Smooth muscle cell (in vitro differentiated cells): ENCODE measurements at regions not wholly inside any gene's neighbourhood (a gene's known extent, or its start where the extent isn't known, plus 50 kb on each side); places are given as distances from the start of the nearest gene placed in this dataset.

Experiments used
- DNase-seq: peaks from one replicate; lab custom pipeline; 2025; ENCODE audit not compliant: unreplicated experiment; lab: John Stamatoyannopoulos, UW
- H2AFZ ChIP-seq: fragments of 200-600 bp; sonication (generic); 2 replicates; pipeline ENCODE4 v1.6.0; 2016; ENCODE audit warnings: antibody characterized with exemption, low read depth, mild to moderate bottlenecking
- H3F3A ChIP-seq: fragments of 200-600 bp; sonication (generic); 2 replicates; pipeline ENCODE4 v1.6.0; 2017; ENCODE audit warnings: antibody characterized with exemption, low read depth
- H3K27ac ChIP-seq: fragments of 200-600 bp; sonication (generic); 2 replicates; pipeline ENCODE4 v1.5.1; 2016; ENCODE audit warnings: low read depth, mild to moderate bottlenecking
- H3K27me3 ChIP-seq: fragments of 200-600 bp; sonication (generic); 2 replicates; pipeline ENCODE4 v1.6.1; 2016; ENCODE audit warnings: low read depth, mild to moderate bottlenecking
- H3K36me3 ChIP-seq: fragments of 200-600 bp; sonication (generic); 2 replicates; pipeline ENCODE4 v1.5.1; 2016; ENCODE audit warnings: low read depth
- H3K4me1 ChIP-seq: fragments of 200-600 bp; sonication (generic); 2 replicates; pipeline ENCODE4 v1.5.1; 2016; ENCODE audit warnings: low read depth
- H3K4me2 ChIP-seq: fragments of 200-600 bp; sonication (generic); 2 replicates; pipeline ENCODE4 v1.6.0; 2016; ENCODE audit warnings: mild to moderate bottlenecking
- H3K4me3 ChIP-seq: fragments of 200-600 bp; sonication (generic); 2 replicates; pipeline ENCODE4 v1.5.1; 2016; ENCODE audit warnings: mild to moderate bottlenecking
- H3K79me2 ChIP-seq: fragments of 200-600 bp; sonication (generic); 2 replicates; pipeline ENCODE4 v1.6.0; 2016; ENCODE audit warnings: low read depth, mild to moderate bottlenecking
- H3K9ac ChIP-seq: fragments of 200-600 bp; sonication (generic); 2 replicates; pipeline ENCODE4 v1.6.0; 2016; ENCODE audit warnings: low read depth
- H3K9me3 ChIP-seq: fragments of 200-600 bp; sonication (generic); replicated peaks from 2 replicates; pipeline ENCODE4 v1.5.1; 2016; ENCODE audit warnings: low read depth
- H4K20me1 ChIP-seq: fragments of 200-600 bp; sonication (generic); 2 replicates; pipeline ENCODE4 v1.6.0; 2016; ENCODE audit warnings: low read depth
- CTCF ChIP-seq: fragments of 200-600 bp; sonication (generic); IDR thresholded peaks from 2 replicates; pipeline ENCODE4 v1.5.1; 2017; ENCODE audit warnings: borderline replicate concordance, mild to moderate bottlenecking, antibody characterized with exemption; ENCODE audit not compliant: insufficient read depth, poor library complexity, severe bottlenecking
- WGBS: methylation state at CpG from one replicate; pipeline ENCODE4 v1.1.7; 2016; ENCODE audit warnings: low lambda C conversion rate; 5-methylcytosine and 5-hydroxymethylcytosine counted together

DNA sequence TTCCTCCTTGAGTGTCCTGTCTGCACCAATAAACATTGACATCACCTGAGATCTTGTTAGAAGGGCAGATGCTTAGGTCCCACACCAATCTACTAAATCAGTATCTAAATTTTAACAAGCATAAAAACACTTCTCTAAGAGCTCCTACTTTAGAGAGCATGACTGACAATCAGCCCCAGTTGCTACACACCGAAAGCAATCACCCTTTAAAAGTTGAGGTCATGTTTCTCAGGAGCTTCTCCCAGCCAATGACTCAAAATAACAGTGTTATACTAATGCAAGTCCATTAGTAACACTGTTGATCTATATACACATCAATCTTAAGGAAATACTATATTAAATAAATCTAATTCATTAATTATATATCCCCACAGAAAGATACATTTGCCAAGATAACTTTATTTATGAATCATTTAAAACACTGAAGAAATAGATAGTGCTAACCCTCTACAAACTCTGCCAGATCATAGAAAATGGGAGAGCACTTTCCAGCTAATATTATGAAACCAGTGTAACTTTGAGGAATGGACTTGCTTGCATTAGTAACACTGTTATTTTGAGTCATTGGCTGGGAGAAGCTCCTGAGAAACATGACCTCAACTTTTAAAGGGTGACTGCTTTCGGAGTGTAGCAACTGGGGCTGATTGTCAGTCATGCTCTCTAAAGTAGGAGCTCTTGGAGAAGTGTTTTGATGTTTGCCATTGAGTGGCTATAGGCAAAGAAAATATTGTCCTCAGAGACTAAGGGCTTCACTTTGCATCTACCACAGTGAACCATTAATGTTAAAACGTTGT is 109.8 kb upstream of the HDX start:
- no peaks in the 10 kb centered on the region for H3K36me3 ChIP-seq
- H3K4me2 ChIP-seq, result no peak overlapping the region
- no peak overlapping the region for H2AFZ ChIP-seq
- H3K79me2 ChIP-seq, result no peaks in the 10 kb centered on the region
- WGBS, result 62% methylated on average over 3 of the region's 3 CpGs
- no peaks in the 10 kb centered on the region for H3F3A ChIP-seq
- H3K9ac ChIP-seq, result no peak overlapping the region
- no peak for DNase-seq
- no peak for TF ChIP-seq CTCF
- no peaks in the 10 kb centered on the region for H4K20me1 ChIP-seq
- H3K9me3 ChIP-seq, result no peaks in the 10 kb centered on the region
- no peaks in the 10 kb centered on the region for H3K27me3 ChIP-seq
- H3K4me1 ChIP-seq, result no peaks in the 10 kb centered on the region
- H3K27ac ChIP-seq, result no peak overlapping the region
- no peak overlapping the region for H3K4me3 ChIP-seq

DNA sequence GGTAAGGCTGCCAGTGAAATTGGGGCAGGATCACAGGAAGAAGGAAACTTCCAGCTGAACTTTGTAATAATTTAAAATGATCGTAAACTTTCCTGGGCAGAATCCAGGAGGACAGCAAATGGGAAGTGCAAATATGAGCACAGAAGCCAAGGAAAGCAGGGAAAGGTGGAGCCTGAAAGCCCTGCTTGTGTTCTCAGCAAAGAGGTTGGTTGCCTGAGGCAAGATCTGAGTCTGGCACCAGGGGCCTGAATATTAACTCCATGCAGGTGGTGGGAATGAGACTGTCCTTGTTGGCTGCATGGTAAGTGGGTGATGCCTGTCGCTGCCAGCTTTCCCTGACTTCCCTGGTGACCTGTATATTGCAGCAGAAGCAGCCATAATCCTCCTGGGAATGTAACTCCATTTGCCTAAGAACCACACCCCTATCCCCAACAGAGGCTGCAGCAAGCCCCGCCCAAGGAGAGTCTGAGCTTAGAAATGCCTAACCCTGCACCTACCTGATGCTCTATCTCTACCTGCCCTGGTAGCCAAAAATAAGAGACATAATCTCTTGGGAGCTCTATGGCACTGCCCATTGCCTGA is 132.0 kb upstream of the HDX start:
- H3K4me1 ChIP-seq, result no peaks in the 10 kb centered on the region
- H3K4me2 ChIP-seq, result no peak overlapping the region
- H3K36me3 ChIP-seq, result no peaks in the 10 kb centered on the region
- no peaks in the 10 kb centered on the region for H3K27me3 ChIP-seq
- no peak for TF ChIP-seq CTCF
- H3K4me3 ChIP-seq, result no peak overlapping the region
- DNase-seq, result no peak
- no peak overlapping the region for H2AFZ ChIP-seq
- no peak overlapping the region for H3K27ac ChIP-seq
- no peaks in the 10 kb centered on the region for H3K9me3 ChIP-seq
- H3K9ac ChIP-seq, result no peak overlapping the region
- no peaks in the 10 kb centered on the region for H4K20me1 ChIP-seq
- 73% methylated on average over 3 of the region's 3 CpGs for whole genome bisulfite sequencing
- H3K79me2 ChIP-seq, result no peaks in the 10 kb centered on the region
- H3F3A ChIP-seq, result no peaks in the 10 kb centered on the region

GRCh38 chrX:84666086-84666485 is 163.8 kb upstream of the HDX start:
- WGBS, result 68% methylated on average over 2 of the region's 2 CpGs
- Histone ChIP-seq H3K27me3 (no peaks in the 10 kb centered on the region), H3K9ac (no peak overlapping the region)

More at GRCh38 chrX:84666086-84666485, 163.8 kb upstream of the HDX start:
- DNase-seq, result no peak
- H3K27ac ChIP-seq, result no peak overlapping the region
- no peaks in the 10 kb centered on the region for H4K20me1 ChIP-seq
- H2AFZ ChIP-seq, result no peak overlapping the region
- H3K4me1 ChIP-seq, result no peaks in the 10 kb centered on the region
- H3K4me3 ChIP-seq, result no peak overlapping the region
- H3K9me3 ChIP-seq, result no peaks in the 10 kb centered on the region
- TF ChIP-seq CTCF, result no peak
- no peaks in the 10 kb centered on the region for H3F3A ChIP-seq
- no peak overlapping the region for H3K4me2 ChIP-seq
- H3K79me2 ChIP-seq, result no peaks in the 10 kb centered on the region
- H3K36me3 ChIP-seq, result no peaks in the 10 kb centered on the region
